BE2C (cell line): ENCODE measurements at regions not wholly inside any gene's neighbourhood (a gene's known extent, or its start where the extent isn't known, plus 50 kb on each side); places are given as distances from the start of the nearest gene placed in this dataset.
A peak's percentile ranks its signal among the peaks of the same experiment; 100 is the strongest.

Source experiments
- DNase-seq: peaks from one replicate; pipeline ENCODE4 v3.0.0-alpha.2; 2020
- H3K27me3 ChIP-seq: fragments of 250-450 bp; sonication (Bioruptor Pico); 2 replicates; pipeline ENCODE4 v1.5.1; 2020; ENCODE audit warnings: mild to moderate bottlenecking
- H3K36me3 ChIP-seq: fragments of 250-450 bp; sonication (Bioruptor Pico); 2 replicates; pipeline ENCODE4 v1.5.1; 2020; ENCODE audit warnings: mild to moderate bottlenecking
- H3K4me1 ChIP-seq: fragments of 250-450 bp; sonication (Bioruptor Pico); 2 replicates; pipeline ENCODE4 v1.5.1; 2020
- H3K4me3 ChIP-seq: 2 replicates; pipeline ENCODE4 v1.5.1; 2011; ENCODE audit warnings: low read depth, low read length
- H3K9me3 ChIP-seq: fragments of 250-450 bp; sonication (Bioruptor Pico); 2 replicates; pipeline ENCODE4 v1.5.1; 2020
- TF ChIP-seq, protein P1 (sequence below): IDR thresholded peaks from 2 replicates; pipeline ENCODE4 v1.5.1; 2012; ENCODE audit warnings: mild to moderate bottlenecking, low read depth, low read length

DNA sequence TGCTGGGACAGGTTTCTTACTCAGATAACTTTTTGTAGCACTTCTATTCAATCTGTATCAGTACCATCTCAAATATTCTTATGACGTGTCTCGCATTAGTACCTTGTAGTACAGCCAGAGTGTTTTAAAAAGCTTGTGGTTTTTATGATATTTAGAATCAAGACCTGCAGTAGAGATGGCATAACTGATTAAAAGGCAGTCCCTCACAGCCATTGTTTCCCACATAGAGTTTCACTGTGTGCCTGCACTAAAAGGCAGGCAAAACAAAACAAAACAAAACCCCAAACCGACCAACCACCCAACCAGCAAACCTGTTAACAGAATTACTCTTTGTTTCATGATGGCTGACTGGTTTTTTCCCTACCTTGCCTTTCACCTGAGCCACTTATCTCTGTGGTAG, 221.3 kb upstream of the DGKB start:
- TF ChIP-seq, protein P1, sequence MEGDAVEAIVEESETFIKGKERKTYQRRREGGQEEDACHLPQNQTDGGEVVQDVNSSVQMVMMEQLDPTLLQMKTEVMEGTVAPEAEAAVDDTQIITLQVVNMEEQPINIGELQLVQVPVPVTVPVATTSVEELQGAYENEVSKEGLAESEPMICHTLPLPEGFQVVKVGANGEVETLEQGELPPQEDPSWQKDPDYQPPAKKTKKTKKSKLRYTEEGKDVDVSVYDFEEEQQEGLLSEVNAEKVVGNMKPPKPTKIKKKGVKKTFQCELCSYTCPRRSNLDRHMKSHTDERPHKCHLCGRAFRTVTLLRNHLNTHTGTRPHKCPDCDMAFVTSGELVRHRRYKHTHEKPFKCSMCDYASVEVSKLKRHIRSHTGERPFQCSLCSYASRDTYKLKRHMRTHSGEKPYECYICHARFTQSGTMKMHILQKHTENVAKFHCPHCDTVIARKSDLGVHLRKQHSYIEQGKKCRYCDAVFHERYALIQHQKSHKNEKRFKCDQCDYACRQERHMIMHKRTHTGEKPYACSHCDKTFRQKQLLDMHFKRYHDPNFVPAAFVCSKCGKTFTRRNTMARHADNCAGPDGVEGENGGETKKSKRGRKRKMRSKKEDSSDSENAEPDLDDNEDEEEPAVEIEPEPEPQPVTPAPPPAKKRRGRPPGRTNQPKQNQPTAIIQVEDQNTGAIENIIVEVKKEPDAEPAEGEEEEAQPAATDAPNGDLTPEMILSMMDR = no peak
- Histone ChIP-seq H3K4me3 (no peak overlapping the region), H3K27me3 (no peaks in the 10 kb centered on the region)

DNA sequence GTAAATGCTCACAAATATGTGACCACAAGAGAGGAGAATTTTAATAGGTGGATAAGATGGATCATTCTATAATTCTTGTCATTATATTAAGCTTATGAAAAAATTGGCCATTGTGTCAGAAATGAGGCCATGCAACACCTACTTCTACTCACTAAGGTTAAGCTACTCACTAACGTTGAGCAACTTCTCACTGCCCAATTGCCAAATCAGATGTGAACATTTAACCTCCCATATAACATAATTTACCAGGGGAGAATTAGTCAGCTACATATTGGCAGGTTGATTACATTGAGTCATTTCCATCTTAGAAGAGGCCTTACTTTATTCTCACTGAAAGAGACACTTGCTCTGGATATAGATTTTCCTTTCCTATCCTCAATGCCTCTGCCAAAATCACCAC, 211.2 kb upstream of the DGKB start:
- no peaks in the 10 kb centered on the region for H3K9me3 ChIP-seq
- H3K36me3 ChIP-seq = no peaks in the 10 kb centered on the region
- TF ChIP-seq, protein P1 = no peak
- no peak overlapping the region for H3K4me3 ChIP-seq
- H3K4me1 ChIP-seq = no peaks in the 10 kb centered on the region
- no peaks in the 10 kb centered on the region for H3K27me3 ChIP-seq
- no peak for DNase-seq

More for the DNA sequence above, 221.3 kb upstream of the DGKB start:
- Histone ChIP-seq H3K36me3 (no peaks in the 10 kb centered on the region), H3K9me3 (no peaks in the 10 kb centered on the region), H3K4me1 (no peaks in the 10 kb centered on the region)
- DNase-seq = no peak

DNA sequence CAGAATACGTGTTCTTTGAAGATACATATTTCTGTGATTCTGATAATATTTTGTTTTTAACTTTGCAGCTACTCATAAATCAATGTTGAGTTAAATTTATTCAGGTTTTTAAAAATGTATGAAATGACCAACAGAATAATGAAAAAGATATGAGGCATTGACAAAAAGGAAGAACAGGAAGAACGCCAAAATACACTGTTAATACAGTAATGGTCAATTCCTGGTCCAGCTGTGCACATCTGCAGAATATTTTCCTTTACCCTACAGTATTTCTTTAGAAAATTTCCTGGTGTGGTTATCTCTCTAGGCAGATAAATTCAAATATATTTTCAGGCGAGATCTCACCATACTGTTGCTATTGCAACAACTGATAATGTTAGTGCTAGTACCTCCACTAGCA, 203.2 kb upstream of the DGKB start:
- no peak for DNase-seq
- H3K27me3 ChIP-seq = no peaks in the 10 kb centered on the region
- TF ChIP-seq, protein P1 = no peak

DNA sequence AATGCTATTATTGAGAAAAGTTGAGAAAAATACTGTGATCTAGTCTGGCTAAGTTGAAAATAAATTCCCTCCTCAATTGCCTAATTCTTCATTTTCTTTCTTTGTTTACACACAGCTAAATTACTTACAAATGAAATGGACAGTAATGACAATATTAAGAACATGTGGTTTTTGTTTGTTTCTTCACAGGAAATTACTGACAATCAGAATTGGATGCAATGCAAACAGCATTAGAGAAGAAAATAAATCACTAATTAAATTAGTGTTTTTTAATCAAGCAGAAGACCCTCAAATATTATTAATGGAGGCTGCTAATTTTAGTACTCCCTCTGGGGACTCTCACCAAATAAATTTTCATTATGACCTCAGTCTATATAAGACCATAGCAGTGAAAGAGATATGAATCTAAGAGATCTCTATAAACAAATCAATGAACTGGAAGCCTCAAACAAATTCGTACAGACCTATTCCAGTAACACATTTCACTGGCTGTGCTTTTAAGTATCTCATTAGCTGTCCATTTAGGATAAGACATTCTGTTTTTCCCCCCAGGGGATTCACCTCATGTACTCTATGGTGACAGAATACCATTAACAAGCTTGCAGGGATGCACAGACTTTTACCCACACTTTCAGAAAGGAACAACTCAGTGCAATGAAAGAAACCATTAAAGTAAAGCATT, 202.0 kb upstream of the DGKB start:
- peak; percentile 65 for DNase-seq

More for the DNA sequence above, 203.2 kb upstream of the DGKB start:
- H3K36me3 ChIP-seq = no peaks in the 10 kb centered on the region
- peaks cover 6% of the 10 kb centered on the region for H3K4me1 ChIP-seq
- no peaks in the 10 kb centered on the region for H3K9me3 ChIP-seq
- H3K4me3 ChIP-seq = no peak overlapping the region

DNA sequence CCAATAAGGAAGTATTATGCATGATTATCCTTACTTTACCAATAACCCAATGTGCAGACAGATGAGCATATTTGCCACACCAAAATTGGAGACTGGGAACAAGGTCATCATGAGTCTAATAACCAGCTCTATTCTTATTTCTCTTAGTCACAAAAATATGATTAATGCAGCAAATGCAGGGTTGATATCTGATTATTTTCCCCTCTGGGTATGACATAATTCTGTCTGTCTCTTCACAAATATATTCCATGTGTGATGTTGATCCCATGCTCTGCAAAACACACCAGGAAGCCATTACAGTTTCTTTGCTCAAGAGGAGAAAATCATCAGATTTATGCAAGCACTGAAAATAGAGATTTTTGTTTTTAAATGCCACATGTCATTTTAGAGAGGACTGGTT, 196.5 kb upstream of the DGKB start:
- H3K36me3 ChIP-seq = no peaks in the 10 kb centered on the region
- no peaks in the 10 kb centered on the region; the same call in 1 of the 2 replicates for H3K27me3 ChIP-seq
- peaks cover 5% of the 10 kb centered on the region for H3K4me1 ChIP-seq
- H3K9me3 ChIP-seq = no peaks in the 10 kb centered on the region
- DNase-seq = no peak
- no peak overlapping the region for H3K4me3 ChIP-seq
- TF ChIP-seq, protein P1 = no peak

More for the DNA sequence above, 202.0 kb upstream of the DGKB start:
- H3K4me1 ChIP-seq = peaks cover 8% of the 10 kb centered on the region
- H3K4me3 ChIP-seq = no peak overlapping the region
- H3K36me3 ChIP-seq = no peaks in the 10 kb centered on the region
- no peaks in the 10 kb centered on the region; the same call in 1 of the 2 replicates for H3K27me3 ChIP-seq
- TF ChIP-seq, protein P1 = no peak
- no peaks in the 10 kb centered on the region for H3K9me3 ChIP-seq

DNA sequence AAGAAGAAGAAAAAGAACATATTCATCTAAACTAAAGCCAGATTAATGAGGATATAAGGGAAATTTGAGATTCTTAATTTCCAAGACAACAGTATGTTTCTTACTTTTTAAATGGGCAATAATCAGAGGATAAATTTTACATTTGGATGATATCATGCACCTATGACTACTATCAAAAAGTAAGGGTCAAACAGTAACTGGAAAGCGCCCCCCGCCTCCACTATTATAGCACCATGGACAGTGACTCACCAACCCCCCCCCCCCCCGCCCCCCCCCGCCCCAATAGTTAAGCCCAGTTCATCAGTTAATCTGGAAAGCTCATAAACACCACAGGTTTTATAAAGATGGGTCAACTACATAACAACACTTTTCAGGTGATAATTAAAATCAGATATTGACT, 194.3 kb upstream of the DGKB start:
- TF ChIP-seq, protein P1 = no peak
- no peaks in the 10 kb centered on the region for H3K36me3 ChIP-seq
- H3K9me3 ChIP-seq = no peaks in the 10 kb centered on the region
- DNase-seq = no peak
- no peaks in the 10 kb centered on the region; the same call in 1 of the 2 replicates for H3K27me3 ChIP-seq
- H3K4me1 ChIP-seq = peaks cover 5% of the 10 kb centered on the region
- H3K4me3 ChIP-seq = no peak overlapping the region
